ENCODE measurements at regions not wholly inside any gene's neighbourhood (a gene's known extent, or its start where the extent isn't known, plus 50 kb on each side); places are given as distances from the start of the nearest gene placed in this dataset.

DNA sequence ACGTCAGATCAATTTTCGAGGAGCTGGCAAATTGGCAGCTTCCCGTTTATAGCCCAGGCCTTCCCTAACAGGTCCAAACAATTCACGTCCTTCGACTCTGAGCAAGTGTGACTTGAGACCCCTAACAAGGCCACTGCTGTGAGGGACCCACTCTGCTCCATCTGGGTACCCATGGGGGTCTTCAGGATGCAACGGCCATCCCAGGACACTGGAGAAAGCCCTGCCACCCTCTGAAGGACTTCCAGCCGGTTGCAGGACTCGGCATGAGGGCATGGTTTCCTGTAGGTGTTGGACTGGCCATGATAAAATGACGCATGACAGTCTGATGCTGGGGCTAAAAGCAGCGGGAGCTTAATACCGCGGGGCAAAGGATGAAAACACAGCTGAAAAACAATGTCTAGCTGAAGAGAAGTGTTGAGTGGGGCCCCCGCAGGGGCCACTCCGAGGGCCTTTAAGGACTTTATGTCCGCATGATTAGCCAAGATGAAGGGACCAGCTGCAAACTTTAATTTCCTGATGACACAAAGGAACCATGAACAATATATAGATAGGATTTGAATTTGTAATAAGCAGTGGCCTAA is 113.3 kb upstream of the ZNF521 start:
- TF ChIP-seq, protein P1, sequence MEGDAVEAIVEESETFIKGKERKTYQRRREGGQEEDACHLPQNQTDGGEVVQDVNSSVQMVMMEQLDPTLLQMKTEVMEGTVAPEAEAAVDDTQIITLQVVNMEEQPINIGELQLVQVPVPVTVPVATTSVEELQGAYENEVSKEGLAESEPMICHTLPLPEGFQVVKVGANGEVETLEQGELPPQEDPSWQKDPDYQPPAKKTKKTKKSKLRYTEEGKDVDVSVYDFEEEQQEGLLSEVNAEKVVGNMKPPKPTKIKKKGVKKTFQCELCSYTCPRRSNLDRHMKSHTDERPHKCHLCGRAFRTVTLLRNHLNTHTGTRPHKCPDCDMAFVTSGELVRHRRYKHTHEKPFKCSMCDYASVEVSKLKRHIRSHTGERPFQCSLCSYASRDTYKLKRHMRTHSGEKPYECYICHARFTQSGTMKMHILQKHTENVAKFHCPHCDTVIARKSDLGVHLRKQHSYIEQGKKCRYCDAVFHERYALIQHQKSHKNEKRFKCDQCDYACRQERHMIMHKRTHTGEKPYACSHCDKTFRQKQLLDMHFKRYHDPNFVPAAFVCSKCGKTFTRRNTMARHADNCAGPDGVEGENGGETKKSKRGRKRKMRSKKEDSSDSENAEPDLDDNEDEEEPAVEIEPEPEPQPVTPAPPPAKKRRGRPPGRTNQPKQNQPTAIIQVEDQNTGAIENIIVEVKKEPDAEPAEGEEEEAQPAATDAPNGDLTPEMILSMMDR (IDR thresholded peaks at IDR 0.05; ENCODE audit: insufficient read depth, low read length, severe bottlenecking): no peak
- no peaks in the 10 kb centered on the region for H3K27me3 ChIP-seq (ENCODE audit: control insufficient read depth, insufficient read depth, low read length)
- FAIRE-seq (peak; percentile 47), DNase-seq (ENCODE audit: low read depth) (no peak)
- no peak overlapping the region for H3K4me3 ChIP-seq (ENCODE audit: low read depth, low read length)
- H3K36me3 ChIP-seq (ENCODE audit: control insufficient read depth, insufficient read depth, low read length): no peaks in the 10 kb centered on the region

DNA sequence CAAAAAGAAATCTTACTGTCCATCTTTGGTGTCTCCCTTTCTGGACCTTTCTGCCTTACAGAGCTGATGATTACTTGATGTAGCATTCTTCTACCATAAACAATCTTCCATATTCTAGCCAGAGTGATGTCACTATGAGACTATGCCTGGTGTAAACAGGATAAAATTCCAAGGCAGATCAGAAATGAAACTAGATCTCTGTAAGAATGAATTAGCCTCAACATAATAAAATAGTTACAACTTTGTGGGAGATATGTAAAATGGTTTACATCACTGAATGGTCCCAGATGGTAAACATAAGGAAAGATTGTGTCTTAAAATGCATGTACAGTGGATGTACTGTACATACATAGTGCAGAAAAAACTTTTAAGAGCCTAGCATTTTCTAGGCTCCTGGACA is 112.3 kb upstream of the ZNF521 start:
- TF ChIP-seq, protein P1 (IDR thresholded peaks at IDR 0.05; ENCODE audit: insufficient read depth, low read length, severe bottlenecking): no peak
- no peaks in the 10 kb centered on the region for H3K27me3 ChIP-seq (ENCODE audit: control insufficient read depth, insufficient read depth, low read length)
- no peaks in the 10 kb centered on the region for H3K36me3 ChIP-seq (ENCODE audit: control insufficient read depth, insufficient read depth, low read length)
- H3K4me3 ChIP-seq (ENCODE audit: low read depth, low read length): no peak overlapping the region
- DNase-seq (ENCODE audit: low read depth) (no peak), FAIRE-seq (no peak)

DNA sequence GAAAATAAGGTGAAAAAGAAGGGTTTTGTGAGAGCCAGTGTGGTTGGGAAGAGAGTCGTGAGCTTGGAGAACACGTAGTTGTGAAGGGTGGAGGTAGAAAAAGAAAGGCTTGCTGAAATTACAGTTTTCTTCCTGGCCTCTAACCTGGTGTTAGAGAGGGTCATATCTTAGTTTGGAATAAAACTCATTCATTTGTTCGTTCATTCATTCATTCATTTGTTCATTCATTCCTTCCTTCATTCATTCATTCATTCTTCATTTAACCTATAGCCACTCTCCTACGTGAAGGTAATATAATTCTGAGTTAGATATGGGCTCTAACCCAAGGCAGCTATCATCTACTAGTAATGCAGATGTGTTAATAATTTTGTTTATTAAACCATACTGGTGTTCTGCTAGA is 111.8 kb upstream of the ZNF521 start:
- FAIRE-seq: no peak
- TF ChIP-seq, protein P1 (IDR thresholded peaks at IDR 0.05; ENCODE audit: insufficient read depth, low read length, severe bottlenecking): no peak

DNA sequence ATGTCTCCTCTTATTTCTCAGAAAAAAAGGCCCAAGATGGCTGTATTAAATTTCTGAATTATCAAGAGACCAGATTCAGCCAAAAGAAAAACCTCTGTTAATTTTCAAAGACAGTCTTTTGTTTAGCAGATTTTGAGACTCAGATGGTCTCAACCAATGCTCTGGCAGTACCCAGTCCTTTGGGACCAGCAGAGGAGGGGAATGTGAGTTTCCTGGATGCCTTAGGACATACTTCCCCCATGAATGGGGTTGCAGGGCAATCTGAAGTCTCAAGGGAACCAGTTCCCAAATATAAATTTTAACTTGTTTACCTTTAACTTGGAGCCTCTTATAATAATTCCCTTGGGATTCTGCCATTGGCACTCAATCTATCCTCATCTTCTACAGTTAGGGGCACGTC is 107.8 kb upstream of the ZNF521 start:
- TF ChIP-seq, protein P1 (IDR thresholded peaks at IDR 0.05; ENCODE audit: insufficient read depth, low read length, severe bottlenecking): no peak
- FAIRE-seq (no peak), DNase-seq (ENCODE audit: low read depth) (no peak)
- Histone ChIP-seq H3K36me3 (ENCODE audit: control insufficient read depth, insufficient read depth, low read length) (no peaks in the 10 kb centered on the region), H3K27me3 (ENCODE audit: control insufficient read depth, insufficient read depth, low read length) (no peaks in the 10 kb centered on the region), H3K4me3 (ENCODE audit: low read depth, low read length) (no peak overlapping the region)

More for the DNA sequence above, 111.8 kb upstream of the ZNF521 start:
- Histone ChIP-seq H3K36me3 (ENCODE audit: control insufficient read depth, insufficient read depth, low read length) (no peaks in the 10 kb centered on the region), H3K27me3 (ENCODE audit: control insufficient read depth, insufficient read depth, low read length) (no peaks in the 10 kb centered on the region), H3K4me3 (ENCODE audit: low read depth, low read length) (no peak overlapping the region)
- no peak for DNase-seq (ENCODE audit: low read depth)

DNA sequence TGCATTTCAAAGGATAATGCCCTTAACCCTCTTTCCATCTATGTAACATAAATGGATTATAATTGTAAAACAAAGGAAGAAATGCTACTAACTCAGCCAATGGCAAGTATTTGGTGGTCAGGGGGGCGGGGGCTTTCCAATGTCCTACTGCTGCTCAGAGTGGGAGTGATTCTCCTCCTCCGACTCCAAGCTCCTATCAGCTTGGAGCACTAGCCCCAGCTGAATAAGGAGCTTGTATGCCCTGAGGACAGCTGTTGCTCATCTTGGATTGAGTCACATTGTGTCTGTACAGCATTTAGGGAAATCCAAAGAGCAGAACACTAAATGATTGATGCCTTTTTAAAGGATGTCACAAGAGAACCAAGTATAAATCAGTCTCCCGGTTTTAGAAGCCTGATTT is 105.6 kb upstream of the ZNF521 start:
- FAIRE-seq (no peak), DNase-seq (ENCODE audit: low read depth) (peak; percentile 21)
- H3K4me3 ChIP-seq (ENCODE audit: low read depth, low read length): no peak overlapping the region
- H3K36me3 ChIP-seq (ENCODE audit: control insufficient read depth, insufficient read depth, low read length): no peaks in the 10 kb centered on the region
- TF ChIP-seq, protein P1 (IDR thresholded peaks at IDR 0.05; ENCODE audit: insufficient read depth, low read length, severe bottlenecking): no peak
- no peaks in the 10 kb centered on the region for H3K27me3 ChIP-seq (ENCODE audit: control insufficient read depth, insufficient read depth, low read length)

DNA sequence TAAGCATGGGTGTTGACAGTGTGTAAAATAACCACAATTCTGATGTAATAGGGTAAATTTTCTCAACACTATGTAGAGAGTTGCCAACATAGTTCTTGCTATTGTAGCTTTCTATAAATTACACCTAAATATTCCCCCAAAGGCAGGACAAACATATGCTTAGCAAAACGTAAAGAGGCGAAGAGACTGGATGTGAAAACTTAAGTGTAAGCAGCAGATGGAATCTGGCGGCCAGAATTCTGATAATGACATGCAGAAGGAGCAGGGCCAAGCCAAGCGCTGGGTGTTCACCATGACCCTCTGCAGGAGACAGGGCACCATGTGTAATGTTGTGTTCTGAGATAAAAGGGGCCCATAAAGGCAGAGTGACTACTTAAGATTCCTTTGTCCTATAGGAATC is 105.2 kb upstream of the ZNF521 start:
- FAIRE-seq (no peak), DNase-seq (ENCODE audit: low read depth) (no peak)
- no peaks in the 10 kb centered on the region for H3K36me3 ChIP-seq (ENCODE audit: control insufficient read depth, insufficient read depth, low read length)
- no peak overlapping the region for H3K4me3 ChIP-seq (ENCODE audit: low read depth, low read length)
- no peaks in the 10 kb centered on the region for H3K27me3 ChIP-seq (ENCODE audit: control insufficient read depth, insufficient read depth, low read length)
- TF ChIP-seq, protein P1 (IDR thresholded peaks at IDR 0.05; ENCODE audit: insufficient read depth, low read length, severe bottlenecking): no peak

Data from bronchial epithelial cell (primary cell).